Gastroesophageal sphincter (tissue), 3 donors: ENCODE measurements at regions not wholly inside any gene's neighbourhood (a gene's known extent, or its start where the extent isn't known, plus 50 kb on each side); places are given as distances from the start of the nearest gene placed in this dataset.

Experiments
- EP300 ChIP-seq: sonication (generic); formaldehyde crosslinking; IDR thresholded peaks from one replicate; pipeline ENCODE4 v1.6.1; 2017; ENCODE audit warnings: antibody characterized with exemption, mild to moderate bottlenecking
- POLR2A ChIP-seq, 2 donors: fragments of 450-650 bp; IDR thresholded peaks; one replicate each; pipeline ENCODE4 v1.6.1; 2017; ENCODE audit warnings: antibody characterized with exemption in 2 of 2, mild to moderate bottlenecking in 2 of 2, moderate library complexity in 1 of 2
- POLR2AphosphoS5 ChIP-seq: sonication (generic); formaldehyde crosslinking; IDR thresholded peaks from one replicate; pipeline ENCODE4 v1.6.1; 2017; ENCODE audit warnings: antibody characterized with exemption
- TF ChIP-seq, protein P1 (sequence below), 4 experiments: fragments of 200-600 bp in 2 of 4; fragments of 450-650 bp in 2 of 4; sonication (generic) in 1 of 4; IDR thresholded peaks; one replicate each; pipeline ENCODE4 v1.5.1; 2017 to 2019; ENCODE audit warnings: antibody characterized with exemption in 4 of 4, mild to moderate bottlenecking in 2 of 4, moderate library complexity in 2 of 4

DNA sequence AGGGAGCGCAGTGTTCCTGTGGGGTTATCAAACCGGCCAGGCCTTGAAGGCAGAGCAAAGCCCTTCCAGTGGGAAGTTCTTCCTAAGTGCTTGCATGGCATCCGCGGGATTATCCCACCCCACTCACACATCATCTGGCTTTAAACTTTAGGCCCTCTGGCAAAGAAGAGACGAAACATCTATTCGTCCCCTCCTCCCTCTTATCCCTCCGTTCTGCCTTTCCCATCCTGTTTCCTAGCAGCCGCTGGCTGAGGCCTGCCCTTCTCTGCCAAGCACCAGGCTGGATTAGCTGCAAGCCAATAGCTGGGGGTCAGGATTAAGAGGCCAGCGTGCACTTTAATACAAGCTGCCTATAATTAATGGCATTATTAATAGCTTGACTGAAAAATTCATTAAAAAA lies 621.0 kb downstream of the PKHD1 start:
- TF ChIP-seq POLR2A (IDR thresholded peaks at IDR 0.05): no peak
- TF ChIP-seq, protein P1, sequence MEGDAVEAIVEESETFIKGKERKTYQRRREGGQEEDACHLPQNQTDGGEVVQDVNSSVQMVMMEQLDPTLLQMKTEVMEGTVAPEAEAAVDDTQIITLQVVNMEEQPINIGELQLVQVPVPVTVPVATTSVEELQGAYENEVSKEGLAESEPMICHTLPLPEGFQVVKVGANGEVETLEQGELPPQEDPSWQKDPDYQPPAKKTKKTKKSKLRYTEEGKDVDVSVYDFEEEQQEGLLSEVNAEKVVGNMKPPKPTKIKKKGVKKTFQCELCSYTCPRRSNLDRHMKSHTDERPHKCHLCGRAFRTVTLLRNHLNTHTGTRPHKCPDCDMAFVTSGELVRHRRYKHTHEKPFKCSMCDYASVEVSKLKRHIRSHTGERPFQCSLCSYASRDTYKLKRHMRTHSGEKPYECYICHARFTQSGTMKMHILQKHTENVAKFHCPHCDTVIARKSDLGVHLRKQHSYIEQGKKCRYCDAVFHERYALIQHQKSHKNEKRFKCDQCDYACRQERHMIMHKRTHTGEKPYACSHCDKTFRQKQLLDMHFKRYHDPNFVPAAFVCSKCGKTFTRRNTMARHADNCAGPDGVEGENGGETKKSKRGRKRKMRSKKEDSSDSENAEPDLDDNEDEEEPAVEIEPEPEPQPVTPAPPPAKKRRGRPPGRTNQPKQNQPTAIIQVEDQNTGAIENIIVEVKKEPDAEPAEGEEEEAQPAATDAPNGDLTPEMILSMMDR (IDR thresholded peaks at IDR 0.05): no peak
- no peak for TF ChIP-seq EP300
- TF ChIP-seq POLR2AphosphoS5: no peak
